Posterior cingulate gyrus (tissue), 11 donors: ENCODE measurements at regions not wholly inside any gene's neighbourhood (a gene's known extent, or its start where the extent isn't known, plus 50 kb on each side); places are given as distances from the start of the nearest gene placed in this dataset.
A peak's percentile ranks its signal among the peaks of the same experiment; 100 is the strongest.

Source experiments
- DNase-seq, 10 donors: peaks; one replicate each; pipeline versions ENCODE4 v3.0.0 to v3.0.0-alpha.2; 2020 to 2021; ENCODE audit warnings: mixed read lengths in 3 of 10
- intact Hi-C: fragments of 100-400 bp; cut with DNase I; formaldehyde crosslinking; loops from one replicate; pipeline ENCODE4 v1.15.1; 2023

GRCh38 chr4:15213302-15213970 lies 211.2 kb downstream of the CPEB2 start:
- intact Hi-C loops: no loop called here
- DNase-seq: no peak

GRCh38 chr4:15215109-15215508 lies 212.7 kb upstream of the C1QTNF7 start:
- intact Hi-C loops: no loop called here
- no peak for DNase-seq

- DNase-seq: no peak
- intact Hi-C loops: no loop called here
Measured at GRCh38 chr4:15226203-15226602, 201.6 kb upstream of the C1QTNF7 start.

DNA sequence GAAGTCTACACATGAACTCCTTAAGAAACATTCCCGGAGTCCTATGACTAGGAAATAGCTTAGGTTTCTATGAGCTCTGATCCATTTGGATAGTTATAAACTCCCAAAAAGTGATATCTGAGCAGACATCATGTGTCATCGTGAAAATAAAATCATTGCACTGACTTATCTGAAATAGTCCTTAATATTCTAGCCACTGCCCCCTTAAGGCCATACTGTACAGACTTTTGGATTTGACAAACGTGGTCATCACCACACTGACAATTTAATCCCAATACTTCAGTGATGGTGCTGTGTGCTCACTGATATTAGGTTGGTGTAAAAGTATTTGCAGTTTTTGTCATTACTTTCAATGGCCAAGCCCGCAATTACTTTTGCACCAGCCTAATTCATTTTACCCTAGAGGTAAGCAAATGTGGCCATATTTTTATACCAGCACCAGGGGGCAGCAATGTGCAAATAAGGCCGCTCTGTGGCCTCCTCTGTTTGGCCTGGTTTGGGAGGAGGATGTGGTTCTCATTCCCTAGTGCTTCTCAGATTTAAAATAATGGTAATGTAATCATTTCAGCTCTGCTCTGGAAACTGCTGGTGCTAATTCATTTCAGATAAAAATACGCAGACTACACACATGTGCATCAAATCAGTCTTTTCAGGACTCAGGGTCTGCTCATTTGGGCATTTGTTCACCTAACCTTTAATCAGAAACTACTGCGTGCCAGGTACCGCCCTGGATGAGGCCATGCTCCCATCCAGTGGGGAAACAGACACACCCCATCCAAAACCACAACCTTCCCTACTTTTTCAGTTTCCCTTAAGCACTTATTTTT lies 196.4 kb upstream of the C1QTNF7 start:
- DNase-seq: peak in 9 of 10 donors; percentile 14 to 93 (median 71)
- intact Hi-C loops: loop anchor here (1.0 to 10.0 kb wide), 2 partner anchors 163 to 226 kb away; no protein-coding TSS in a partner anchor

DNA sequence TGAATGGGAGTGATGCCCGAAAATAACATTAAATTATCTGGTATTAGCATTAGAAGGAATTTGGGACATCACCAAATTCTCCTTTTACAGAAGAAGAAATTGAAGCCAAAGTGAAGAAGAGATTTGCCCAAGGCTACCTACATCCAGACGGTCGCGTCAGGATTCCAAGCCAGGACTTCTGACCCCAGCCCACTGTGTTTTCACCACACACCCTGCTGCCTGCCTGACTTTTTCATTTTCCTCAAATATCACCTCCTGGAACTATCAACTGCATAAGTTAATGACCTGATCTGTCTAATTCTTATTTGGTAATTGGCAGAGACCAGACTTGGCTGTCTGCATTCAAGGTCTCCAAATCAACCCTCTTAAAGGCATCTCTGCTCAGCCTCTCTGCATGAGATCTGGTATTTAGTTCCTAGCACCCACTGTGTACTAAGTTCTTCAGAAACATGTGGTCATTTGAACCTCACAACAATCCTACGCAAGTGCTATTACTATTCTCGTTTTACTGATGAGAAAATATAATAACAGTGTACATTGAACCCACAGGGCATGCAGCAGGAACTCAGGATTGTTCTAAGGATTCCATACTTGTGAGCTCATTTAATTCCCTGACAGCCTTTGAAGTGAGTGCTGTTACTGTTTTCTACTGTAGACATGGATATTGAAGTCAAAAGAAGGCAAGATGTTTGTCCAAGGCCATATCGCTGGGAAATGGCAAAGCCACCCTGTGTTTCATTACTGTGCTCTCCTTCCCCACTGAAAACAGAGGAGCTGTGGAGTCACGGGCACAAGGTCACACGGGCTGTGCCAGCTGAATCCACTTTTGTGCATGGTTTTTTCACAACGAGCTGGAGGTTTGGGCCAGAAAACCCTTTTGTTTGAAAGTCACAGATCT lies 195.2 kb upstream of the C1QTNF7 start:
- peak in 2 of 10 donors; percentile 21 to 24 for DNase-seq
- intact Hi-C loops: loop anchor here (10.0 kb wide), 1 partner anchor 162 kb away; no protein-coding TSS in a partner anchor

DNA sequence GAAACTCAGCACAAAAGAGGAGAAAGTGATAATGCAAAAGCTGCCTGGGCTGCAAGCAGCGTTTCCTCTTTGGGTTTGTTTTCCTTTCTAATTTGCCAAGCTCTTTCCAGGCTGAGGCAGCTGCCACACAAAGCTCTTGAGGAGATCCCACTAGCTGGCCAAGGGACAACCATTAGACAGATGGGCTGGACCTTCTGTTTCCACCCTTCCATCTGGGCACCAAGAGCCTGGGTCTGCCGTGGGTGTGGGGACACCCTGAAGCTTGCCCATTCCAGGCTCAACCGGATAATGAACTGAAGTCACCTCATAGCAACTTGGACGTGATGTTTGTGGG lies 194.6 kb upstream of the C1QTNF7 start:
- intact Hi-C loops: loop anchor here (10.0 kb wide), 1 partner anchor 162 kb away; no protein-coding TSS in a partner anchor
- peak in 6 of 10 donors; percentile 9 to 84 (median 26) for DNase-seq

DNA sequence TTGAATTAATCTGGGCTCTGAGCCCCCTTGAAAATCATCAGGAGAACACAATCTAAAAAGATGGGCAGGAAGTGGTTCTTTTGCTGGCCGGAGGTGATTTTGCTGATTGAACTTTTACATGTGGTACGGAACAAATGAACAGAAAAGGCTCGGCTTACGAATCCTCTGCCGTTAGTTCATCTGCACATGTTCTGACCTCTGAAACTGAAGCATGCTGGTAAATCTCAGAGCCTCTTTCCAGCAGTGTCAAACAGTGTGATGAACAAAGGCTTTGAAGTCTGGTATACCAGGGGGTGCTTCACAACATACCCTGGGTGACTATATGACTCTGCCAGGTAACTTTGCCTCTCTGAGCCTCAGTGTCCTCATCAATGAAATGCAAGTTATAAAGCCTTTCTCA lies 194.2 kb upstream of the C1QTNF7 start:
- intact Hi-C loops: loop anchor here (10.0 kb wide), 1 partner anchor 161 kb away; no protein-coding TSS in a partner anchor
- DNase-seq: no peak

DNA sequence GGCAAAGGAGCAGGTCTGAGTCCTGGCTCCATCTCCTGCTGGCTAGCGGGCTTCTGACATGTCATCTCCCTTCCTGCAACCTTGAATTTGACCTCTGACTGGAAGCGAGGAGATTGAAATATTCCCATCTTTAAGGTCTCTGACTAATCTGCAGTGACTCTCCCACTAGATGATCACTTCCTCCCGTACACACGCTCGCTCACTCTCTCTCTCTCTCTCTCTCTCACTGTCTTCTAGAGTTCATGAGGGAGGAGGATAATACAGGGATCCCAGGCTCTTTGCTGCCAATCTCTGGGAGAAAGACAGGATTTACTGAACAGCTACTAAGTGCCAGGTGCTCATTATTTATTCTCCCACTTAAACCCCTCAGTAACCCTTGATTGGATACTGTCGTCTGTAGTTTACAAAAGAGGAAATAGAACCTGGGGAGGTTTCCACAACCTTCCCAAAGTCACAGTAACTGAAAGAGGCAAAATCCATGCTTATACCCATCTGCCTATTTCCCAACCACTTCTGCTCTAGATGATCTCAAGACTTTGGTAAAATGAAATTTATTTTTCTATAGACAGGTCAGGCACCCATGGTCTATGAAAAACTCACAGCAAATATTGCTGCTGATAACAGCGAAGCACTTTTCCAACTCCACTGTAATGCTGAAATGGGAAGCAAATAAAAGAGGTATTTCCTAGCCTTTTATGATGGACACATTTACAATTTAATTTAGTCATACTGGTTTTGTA lies 193.5 kb upstream of the C1QTNF7 start:
- intact Hi-C loops: loop anchor here (10.0 kb wide), 1 partner anchor 161 kb away; no protein-coding TSS in a partner anchor
- no peak for DNase-seq

DNA sequence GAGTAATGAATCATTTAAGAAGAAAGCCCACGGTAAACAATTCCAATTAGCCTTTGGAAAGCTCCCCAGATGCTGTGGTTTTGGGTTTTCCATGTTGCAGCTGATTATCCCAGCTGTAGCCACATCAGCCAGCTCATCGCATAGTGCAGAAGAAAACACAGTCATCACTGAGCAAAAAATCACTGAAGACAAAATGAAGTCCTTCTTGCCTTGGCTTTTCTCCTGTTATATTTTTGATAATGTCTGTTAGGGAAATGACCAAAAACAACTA lies 193.0 kb upstream of the C1QTNF7 start:
- intact Hi-C loops: loop anchor here (10.0 kb wide), 1 partner anchor 160 kb away; no protein-coding TSS in a partner anchor
- DNase-seq: no peak

DNA sequence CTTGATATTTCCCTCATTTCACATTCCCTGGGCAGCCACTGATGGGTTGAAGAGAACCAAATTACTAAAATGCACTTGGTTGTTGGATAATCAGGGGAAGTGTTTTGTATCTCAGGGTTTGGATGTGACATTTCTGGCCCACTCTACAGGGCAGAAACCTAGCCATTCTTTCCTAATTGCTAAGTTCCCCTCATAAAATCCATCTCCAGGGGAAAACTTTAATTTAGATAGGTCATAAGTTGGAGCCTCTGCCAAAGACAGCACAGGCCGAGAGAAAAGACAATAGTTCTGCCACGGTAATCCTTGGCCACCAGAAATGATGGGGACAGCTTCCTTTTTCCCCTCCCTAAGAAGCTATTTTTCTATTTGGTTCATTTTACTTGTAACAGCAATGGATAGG lies 192.7 kb upstream of the C1QTNF7 start:
- no peak for DNase-seq
- intact Hi-C loops: loop anchor here (10.0 kb wide), 1 partner anchor 160 kb away; no protein-coding TSS in a partner anchor

DNA sequence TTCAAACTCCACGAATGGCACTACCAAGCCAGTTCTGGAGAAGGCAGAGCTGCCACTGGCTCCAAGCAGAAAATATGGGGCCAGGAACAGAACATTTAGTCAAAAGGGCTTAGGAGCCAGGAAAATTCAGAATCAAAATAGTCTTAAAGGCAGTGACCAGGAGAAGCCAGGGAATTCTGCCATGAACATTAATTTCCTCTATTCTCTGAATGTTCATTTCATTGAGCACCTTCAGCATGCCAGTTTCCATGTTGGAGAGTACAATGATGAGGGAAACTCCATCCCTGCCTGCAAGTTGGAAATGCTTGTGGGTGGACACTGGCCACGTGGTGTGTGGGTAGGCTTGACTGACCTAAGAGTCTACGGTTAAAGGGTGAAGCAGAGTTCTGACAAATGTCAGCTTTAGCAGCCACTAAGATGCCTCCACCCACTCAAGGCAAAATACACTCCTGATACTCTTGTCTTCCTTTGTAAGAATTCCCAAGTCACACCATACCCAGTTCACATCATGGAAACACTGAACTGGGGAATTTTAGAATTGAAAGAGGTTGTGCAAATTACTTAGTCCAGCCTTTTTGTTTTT lies 190.1 kb upstream of the C1QTNF7 start:
- intact Hi-C loops: loop anchor here (1.0 to 10.0 kb wide), 2 partner anchors 157 to 220 kb away; no protein-coding TSS in a partner anchor
- DNase-seq: no peak

- DNase-seq: peak in 4 of 10 donors; percentile 4 to 83 (median 26)
- intact Hi-C loops: loop anchor here (1.0 to 10.0 kb wide), 2 partner anchors 156 to 219 kb away; no protein-coding TSS in a partner anchor
Measured at GRCh38 chr4:15238720-15239119, 189.1 kb upstream of the C1QTNF7 start.

DNA sequence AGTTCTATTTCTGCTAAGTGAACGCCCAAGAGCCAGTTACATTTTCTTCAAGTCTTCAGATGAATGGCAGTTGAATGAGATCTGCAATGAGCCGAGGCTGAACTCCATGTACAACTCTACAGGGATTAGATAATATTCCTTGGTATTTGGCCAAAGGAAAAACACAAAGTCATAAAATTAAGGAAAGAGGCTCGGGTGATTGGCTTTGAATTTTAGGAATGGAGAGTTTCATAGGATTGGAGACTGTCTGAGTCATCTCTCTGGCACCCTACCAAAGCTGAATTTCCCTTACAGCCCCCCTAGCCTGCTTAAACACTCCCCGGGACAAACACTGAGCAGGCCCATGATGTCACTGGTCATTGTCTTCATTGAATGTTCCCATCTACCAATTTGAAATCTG lies 188.0 kb upstream of the C1QTNF7 start:
- no peak for DNase-seq
- intact Hi-C loops: loop anchor here (10.0 kb wide), 1 partner anchor 155 kb away; no protein-coding TSS in a partner anchor

- no peak for DNase-seq
- intact Hi-C loops: no loop called here
Measured at GRCh38 chr4:15240764-15241163, 187.1 kb upstream of the C1QTNF7 start.

- no peak for DNase-seq
- intact Hi-C loops: no loop called here
Measured at GRCh38 chr4:15242021-15242420, 185.8 kb upstream of the C1QTNF7 start.

DNA sequence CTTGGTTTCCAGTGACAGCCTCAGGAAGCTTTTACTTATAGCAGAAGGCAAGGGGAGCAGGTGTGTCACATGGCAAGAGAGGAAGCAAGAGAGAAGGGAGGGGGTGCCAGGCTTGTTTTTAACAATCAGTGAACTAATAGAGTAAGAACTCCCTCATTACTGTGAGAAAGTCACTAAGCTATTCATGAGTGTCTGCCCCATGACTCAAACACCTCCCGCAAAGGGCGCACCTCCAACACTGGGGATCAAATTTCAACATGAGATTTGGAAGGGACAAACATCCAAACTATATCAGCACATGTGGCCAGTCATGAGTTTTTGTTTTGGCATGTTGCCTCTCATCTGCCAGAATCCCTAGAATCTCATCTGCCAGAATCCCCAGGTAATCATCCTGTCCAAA lies 183.5 kb upstream of the C1QTNF7 start:
- DNase-seq: no peak
- intact Hi-C loops: no loop called here

DNA sequence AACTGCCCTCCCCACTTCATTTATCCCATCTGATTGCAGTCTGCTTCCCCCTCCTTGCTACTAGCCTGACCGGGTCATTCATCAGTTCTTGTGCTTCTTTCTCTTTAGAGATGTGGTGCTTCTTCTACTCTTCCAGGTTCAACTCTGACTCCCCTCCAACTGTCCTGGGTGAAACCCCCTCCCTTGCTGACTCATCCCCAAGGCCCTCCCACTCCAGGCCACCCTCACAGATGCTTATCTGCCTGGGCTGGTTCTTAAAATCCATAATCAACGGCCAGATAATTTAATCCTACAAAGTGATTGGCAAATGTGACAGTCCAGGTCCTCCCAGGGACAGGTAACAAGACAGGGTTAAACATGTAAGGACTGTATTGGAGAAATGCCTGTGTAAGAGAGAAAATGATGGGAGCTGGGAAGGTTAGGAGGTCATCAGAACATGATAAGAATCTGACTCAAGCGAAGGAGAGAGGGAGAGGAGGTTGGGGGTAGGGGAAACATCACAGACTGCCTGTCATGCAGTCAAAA lies 182.8 kb upstream of the C1QTNF7 start:
- no peak for DNase-seq
- intact Hi-C loops: no loop called here

GRCh38 chr4:15250021-15250441 lies 177.8 kb upstream of the C1QTNF7 start:
- DNase-seq: no peak
- intact Hi-C loops: no loop called here

DNA sequence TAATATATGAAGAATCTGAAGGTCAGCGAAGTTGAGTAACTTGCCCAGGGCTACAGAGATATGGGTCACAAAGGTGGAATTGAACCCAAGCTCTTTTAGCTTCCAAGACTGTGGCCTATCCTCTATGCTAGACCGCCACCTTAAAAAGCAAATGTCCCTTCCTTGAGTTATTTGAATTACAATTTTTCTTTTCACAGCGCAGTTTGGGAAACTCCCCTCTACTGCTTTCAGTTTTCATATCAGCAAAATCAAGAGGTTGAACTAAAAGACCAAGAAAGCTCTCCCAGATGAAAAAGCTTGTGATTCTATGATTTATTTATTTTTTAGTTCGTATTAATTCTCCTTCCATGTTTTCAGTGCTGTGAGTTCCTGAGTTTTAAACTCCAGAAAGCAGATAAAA lies 174.5 kb upstream of the C1QTNF7 start:
- DNase-seq: no peak
- intact Hi-C loops: no loop called here
